GM10847 (cell line): ENCODE measurements at regions not wholly inside any gene's neighbourhood (a gene's known extent, or its start where the extent isn't known, plus 50 kb on each side); places are given as distances from the start of the nearest gene placed in this dataset.

Source experiments
- POLR2A ChIP-seq: IDR thresholded peaks from 2 replicates; pipeline ENCODE4 v1.6.1; 2011; ENCODE audit not compliant: insufficient read length; ENCODE audit errors: extremely low read depth

DNA sequence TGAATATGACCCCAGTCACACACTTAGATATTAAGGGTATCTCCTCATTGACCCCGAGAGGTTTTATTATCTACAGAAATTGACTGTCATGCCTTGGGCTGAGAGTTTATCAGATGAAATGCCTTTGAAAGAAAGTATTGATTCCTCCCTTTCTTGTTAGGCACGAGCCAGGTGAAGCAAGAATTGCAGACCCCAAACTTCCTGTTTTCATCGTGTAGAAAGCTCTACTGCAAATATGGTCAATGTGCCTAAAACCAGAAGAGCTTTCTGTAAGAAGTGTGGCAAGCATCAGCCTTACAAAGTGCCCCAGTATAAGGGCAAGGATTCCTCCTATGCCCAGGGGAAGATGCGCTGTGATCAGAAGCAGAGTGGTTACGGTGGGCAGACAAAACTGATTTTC lies 143.9 kb upstream of the FUT8 start:
- TF ChIP-seq POLR2A, result no peak

DNA sequence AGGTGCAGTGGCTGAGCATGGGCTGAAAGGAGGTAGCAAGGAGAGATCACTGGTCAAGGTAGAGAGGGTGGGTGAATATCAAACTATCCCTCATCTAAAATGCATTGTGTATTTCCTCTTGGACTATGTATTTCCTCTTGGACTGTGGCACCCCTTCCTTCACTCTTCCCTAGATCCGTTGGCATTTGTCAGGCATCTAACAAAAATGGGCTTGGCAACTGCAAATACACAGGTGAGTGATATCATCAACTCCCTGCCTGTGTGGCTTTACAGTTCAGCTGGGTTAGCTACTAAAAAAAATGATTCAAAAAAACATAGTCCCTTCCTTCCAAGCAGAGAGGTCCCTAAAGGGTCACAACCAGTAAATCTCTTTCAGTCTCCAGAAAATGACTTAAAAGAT lies 142.8 kb upstream of the FUT8 start:
- TF ChIP-seq POLR2A, result no peak

DNA sequence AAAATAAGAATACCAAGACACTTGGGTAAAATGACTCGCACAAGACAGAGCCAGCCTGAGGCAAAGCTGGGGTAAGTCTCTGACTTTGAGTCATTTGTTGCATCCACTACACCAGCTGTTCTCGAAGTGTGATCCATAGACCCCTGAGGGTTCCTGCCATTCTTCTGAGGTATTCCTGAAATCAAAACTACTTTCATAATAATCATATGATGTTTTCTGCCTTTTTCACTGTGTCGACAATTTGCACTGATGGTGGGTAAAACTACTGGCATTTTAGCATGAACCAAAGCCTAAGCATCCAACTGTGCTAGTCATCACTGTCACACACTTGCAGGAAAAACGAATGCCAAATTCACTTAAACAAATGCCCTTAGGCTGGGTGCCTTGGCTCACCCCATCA lies 135.5 kb upstream of the FUT8 start:
- no peak for TF ChIP-seq POLR2A

- TF ChIP-seq POLR2A, result no peak
These were observed 134.8 kb upstream of the FUT8 start for GRCh38 chr14:65277580-65278270.

DNA sequence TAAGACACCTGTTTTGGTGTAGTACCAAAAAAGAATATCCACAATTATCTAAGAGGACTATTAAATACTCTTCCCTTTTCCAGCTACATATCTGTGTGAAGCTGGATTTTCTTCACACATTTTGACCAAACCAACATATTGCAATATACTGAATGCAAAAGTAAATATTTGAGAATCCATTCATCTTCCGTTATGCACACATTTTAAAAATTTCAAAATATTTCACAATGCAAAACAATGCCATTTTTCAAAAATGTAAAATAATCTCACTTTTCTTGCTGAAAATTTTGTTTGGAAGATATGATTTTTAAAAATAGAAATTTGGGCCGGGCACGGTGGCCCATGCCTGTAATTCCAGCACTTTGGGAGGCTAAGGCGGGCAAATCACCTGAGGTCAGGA lies 133.9 kb upstream of the FUT8 start:
- TF ChIP-seq POLR2A, result no peak

DNA sequence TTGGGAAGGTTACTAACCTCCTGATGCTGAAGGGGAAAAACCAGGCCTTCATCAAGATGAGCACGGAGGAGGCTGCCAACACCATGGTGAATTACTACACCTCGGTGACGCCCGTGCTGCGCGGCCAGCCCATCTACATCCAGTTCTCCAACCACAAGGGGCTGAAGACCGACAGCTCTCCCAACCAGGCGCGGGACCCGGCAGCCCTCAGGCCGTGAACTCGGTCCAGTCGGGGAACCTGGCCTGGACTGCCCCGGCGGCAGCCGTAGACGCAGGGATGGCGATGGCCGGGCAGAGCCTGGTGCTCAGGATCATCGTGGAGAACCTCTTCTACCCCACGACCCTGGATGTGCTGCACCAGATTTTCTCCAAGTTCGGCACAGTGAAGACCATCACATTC lies 133.0 kb upstream of the FUT8 start:
- no peak for TF ChIP-seq POLR2A

- TF ChIP-seq POLR2A, result no peak
These were observed 132.6 kb upstream of the FUT8 start for GRCh38 chr14:65279958-65280357.

DNA sequence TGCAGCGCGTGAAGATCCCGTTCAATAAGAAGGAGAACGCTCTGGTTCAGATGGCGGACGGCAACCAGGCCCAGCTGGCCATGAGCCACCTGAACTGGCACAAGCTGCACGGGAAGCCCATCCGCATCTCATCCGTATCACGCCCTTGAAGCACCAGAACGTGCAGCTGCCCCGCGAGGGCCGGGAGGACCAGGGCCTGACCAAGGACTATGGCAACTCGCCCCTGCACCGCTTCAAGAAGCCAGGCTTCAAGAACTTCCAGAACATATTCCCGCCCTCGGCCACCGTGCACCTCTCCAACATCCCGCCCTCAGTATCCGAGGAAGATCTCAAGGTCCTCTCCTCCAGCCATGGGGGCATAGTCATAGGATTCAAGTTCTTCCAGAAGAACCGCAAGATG lies 131.9 kb upstream of the FUT8 start:
- no peak for TF ChIP-seq POLR2A

DNA sequence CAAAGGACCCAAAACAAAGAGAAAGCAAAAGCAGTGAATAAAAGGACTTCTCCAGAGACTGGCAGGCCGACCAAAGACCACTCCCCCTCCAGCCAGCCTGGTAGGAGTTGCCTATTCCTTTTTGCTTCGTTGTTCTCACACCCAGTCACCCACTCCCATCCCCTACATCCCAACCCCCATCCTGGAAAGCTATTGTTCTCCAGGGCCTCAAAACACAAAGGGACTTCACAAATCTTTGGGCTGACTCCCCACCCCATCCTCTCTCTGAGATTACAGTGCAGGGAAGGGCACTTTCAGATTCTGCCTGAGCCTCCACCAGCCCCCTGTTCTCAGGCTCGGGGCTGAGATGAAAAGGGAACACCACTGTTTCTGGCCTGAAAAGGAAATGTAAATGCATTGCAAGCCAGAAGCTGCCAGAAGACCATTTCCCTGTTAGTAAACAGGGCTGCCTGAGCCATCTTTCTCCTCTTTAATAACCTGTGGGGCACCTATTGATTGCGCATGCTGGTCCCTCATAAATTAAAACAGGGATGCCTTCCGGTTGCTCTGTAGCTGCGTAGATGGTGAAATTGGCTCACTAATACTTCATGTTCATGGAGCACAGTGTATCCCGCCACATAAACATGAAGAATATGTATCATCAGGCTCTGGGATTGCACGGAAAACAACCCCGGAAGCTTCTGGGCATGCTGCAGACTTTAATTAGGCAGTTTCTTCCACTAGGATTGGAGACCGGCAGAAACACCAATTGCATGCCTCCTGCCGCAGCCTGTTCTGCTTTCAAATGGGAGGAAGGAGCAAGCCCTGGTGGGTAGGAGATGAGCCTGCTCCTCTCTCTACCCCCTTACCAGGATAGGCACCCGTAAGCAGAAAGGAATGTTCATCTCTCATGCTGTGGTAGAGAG lies 130.3 kb upstream of the FUT8 start:
- TF ChIP-seq POLR2A, result no peak

DNA sequence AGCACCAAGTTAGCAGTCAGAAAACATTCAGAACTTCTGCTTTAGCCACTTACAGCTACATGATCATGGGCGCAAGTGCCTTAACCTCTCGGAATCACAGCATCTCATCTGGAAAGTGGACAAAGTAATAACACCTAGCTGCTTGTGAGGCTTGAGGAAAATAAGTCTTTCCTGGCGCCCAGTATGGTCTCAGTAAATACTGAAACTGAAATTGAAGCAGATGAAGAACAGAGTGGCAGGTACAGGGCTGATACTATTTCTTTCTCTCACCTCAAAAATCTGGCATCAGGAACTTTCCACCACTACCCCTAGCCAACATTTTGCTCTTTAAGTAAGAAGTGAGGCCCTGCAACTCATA lies 129.7 kb upstream of the FUT8 start:
- no peak for TF ChIP-seq POLR2A

GRCh38 chr14:65286443-65286842 lies 126.1 kb upstream of the FUT8 start:
- TF ChIP-seq POLR2A, result no peak

DNA sequence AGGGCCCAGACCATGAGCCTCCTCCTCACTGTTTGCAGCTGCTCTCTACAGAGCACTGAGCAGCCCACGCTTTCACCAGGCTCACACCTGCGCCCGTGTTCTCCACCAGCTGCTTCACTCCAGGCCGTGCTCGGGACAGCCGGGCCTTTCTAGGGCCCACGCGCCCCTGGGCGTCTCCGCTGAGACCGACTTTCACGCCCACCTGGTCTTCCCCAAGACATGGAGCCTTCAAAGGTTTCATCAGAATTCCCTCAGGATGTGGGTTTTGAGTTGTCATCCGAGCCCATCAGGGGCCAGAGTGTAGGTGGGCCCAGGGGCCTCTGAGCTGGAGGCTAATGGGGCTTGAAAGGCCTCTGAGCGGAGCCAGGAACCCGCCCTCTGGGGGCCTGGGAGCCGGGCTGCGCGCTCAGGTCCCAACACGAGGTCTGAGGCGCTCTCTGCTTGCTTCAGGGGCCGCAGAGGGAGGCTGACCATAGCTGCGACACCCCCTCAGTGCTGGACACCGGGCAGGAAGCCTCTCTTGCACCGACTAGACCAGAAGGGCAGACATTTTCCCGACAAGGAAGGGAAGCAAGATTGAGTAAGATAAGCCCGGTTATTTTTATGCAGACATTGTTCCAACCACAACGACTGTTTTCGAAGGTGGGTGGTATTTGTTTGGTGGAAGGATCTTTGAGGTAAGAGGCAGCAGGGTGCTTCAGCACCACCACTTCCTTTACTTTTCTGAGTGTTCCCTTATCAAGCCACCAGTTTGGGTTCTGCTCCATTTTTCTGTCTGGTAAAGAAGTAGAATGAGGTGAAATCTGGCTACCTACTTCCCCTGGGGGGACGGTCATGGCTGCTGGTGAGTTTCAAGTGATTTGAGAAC lies 125.0 kb upstream of the FUT8 start:
- no peak for TF ChIP-seq POLR2A

DNA sequence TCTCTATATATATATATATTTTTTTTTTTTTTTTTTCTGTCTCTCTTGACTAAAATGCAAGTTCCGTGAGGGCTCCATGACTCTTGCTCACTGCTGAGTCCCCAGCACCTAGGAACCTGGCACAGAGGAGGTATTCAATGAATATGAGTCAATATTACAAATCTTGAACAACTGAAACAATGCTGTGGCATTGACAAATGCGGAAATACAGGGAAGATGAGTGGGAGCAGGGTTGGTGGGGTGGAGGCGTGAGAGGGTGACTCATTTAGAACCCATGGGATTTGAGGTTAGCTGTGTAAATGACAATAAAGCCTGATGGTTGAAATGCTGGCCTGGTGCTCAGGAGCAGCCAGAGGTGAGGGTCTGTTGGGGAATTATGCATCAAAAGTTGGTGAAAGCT lies 121.7 kb upstream of the FUT8 start:
- no peak for TF ChIP-seq POLR2A

GRCh38 chr14:65291531-65291930 lies 121.0 kb upstream of the FUT8 start:
- TF ChIP-seq POLR2A, result no peak

DNA sequence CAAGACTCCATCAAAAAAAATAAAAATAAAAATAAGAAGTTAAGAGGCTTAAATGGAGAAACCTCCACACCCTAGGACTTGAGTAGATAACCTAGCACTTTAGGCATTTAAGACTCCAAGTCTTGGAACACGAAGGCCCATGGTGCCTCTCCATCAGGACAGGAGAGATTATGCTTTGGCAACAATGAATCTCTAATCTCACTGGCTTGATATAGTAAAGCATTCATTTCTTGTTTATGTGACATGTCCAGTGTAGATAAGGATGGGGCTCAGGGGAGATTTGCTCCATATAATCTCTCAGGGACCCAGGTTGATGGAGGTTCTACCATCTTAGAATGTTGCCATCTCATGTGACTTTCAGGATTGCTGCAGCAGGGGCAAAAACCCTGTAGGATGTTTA lies 117.7 kb upstream of the FUT8 start:
- TF ChIP-seq POLR2A, result no peak

- TF ChIP-seq POLR2A, result no peak
These were observed 116.1 kb upstream of the FUT8 start for GRCh38 chr14:65296402-65296801.

DNA sequence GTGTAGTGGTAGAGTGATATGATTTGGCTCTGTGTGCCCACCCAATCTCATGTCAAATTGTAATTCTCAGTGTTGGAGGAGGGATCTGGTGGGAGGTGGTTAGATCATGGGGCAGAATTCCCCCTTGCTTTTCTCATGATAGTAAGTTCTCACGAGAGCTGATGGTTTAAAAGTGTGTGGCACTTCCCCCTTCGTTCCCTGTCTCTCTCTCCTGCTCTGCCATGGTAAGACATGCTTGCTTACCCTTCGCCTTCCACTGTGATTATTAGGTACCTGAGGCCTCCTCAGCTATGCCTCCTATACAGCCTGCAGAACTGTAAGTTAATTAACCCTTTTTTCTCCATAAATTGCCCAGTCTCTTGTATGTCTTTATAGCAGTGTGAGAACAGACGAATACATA lies 115.7 kb upstream of the FUT8 start:
- TF ChIP-seq POLR2A, result no peak
